ENCODE measurements at regions not wholly inside any gene's neighbourhood (a gene's known extent, or its start where the extent isn't known, plus 50 kb on each side); places are given as distances from the start of the nearest gene placed in this dataset.

DNA sequence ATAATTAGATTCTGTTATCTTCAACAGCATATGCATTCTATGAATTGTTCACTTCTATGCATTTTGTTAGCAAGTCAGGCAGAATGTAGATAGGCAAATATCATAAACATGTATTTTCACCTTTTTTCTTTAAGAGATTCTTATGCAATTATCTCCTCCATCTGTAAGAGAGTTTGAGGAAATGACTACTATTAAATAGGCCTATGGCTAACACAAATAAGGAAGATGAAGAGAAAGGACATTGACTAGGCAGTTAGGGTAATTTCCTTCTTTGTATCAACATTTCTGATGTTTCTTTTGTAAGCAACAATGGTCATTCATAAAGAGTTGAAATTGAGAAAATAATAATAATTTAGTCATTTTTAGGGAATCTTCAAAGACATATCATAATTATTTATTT, 145.2 kb upstream of the CDH12 start:
- TF ChIP-seq, protein P1, sequence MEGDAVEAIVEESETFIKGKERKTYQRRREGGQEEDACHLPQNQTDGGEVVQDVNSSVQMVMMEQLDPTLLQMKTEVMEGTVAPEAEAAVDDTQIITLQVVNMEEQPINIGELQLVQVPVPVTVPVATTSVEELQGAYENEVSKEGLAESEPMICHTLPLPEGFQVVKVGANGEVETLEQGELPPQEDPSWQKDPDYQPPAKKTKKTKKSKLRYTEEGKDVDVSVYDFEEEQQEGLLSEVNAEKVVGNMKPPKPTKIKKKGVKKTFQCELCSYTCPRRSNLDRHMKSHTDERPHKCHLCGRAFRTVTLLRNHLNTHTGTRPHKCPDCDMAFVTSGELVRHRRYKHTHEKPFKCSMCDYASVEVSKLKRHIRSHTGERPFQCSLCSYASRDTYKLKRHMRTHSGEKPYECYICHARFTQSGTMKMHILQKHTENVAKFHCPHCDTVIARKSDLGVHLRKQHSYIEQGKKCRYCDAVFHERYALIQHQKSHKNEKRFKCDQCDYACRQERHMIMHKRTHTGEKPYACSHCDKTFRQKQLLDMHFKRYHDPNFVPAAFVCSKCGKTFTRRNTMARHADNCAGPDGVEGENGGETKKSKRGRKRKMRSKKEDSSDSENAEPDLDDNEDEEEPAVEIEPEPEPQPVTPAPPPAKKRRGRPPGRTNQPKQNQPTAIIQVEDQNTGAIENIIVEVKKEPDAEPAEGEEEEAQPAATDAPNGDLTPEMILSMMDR (conservative IDR thresholded peaks at IDR 0.05) = no peak
- no peak for TF ChIP-seq EZH2 (IDR thresholded peaks at IDR 0.05; ENCODE audit: low read depth)

Measured in PC-9 (cell line).